HEK293 (cell line): ENCODE measurements at regions not wholly inside any gene's neighbourhood (a gene's known extent, or its start where the extent isn't known, plus 50 kb on each side); places are given as distances from the start of the nearest gene placed in this dataset.

Experiments used
- CTCF ChIA-PET: fragments of 350-600 bp; formaldehyde crosslinking; extraction: SDS; loops from one replicate; lab custom pipeline; 2021; ENCODE audit warnings: antibody characterized with exemption; lab: Yijun Ruan, JAX
- POLR2A ChIA-PET: fragments of 300-600 bp; formaldehyde crosslinking; extraction: SDS; loops from one replicate; lab custom pipeline; 2020; ENCODE audit warnings: antibody characterized with exemption, inconsistent platforms; lab: Yijun Ruan, JAX
- H3K27ac ChIP-seq: fragments of 200-500 bp; sonication (Bioruptor generic); 2 replicates; pipeline ENCODE4 v1.5.1; 2014; ENCODE audit warnings: low read depth, low read length, control low read depth, inconsistent platforms; ENCODE audit errors: extremely low read depth
- H3K36me3 ChIP-seq, 2 experiments: fragments of 200-500 bp in 1 of 2; sonication (Bioruptor generic) in 1 of 2; 1 replicate in 1 of 2; 2 replicates in 1 of 2; pipeline ENCODE4 v1.5.1; 2014 to 2017; ENCODE audit warnings: inconsistent platforms in 2 of 2, low read length in 2 of 2; ENCODE audit not compliant: control insufficient read depth in 2 of 2, insufficient read depth in 1 of 2
- H3K4me1 ChIP-seq: fragments of 200-500 bp; sonication (Bioruptor generic); 2 replicates; pipeline ENCODE4 v1.5.1; 2014; ENCODE audit warnings: mild to moderate bottlenecking, low read length, inconsistent platforms; ENCODE audit not compliant: control insufficient read depth, insufficient read depth
- H3K4me3 ChIP-seq: 2 replicates; pipeline ENCODE4 v1.5.1; 2011; ENCODE audit warnings: low read depth, mild to moderate bottlenecking, control low read depth, low read length, moderate library complexity
- H3K9me3 ChIP-seq: fragments of 200-500 bp; sonication (Bioruptor generic); 2 replicates; pipeline ENCODE4 v1.5.1; 2014; ENCODE audit warnings: low read depth, low read length, inconsistent platforms; ENCODE audit not compliant: control insufficient read depth, insufficient read depth
- REPIN1 ChIP-seq: fragments of 450-650 bp; formaldehyde crosslinking; IDR thresholded peaks from 2 replicates; pipeline ENCODE4 v1.5.1; 2017; ENCODE audit warnings: missing biosample characterization, missing genetic modification characterization, low read depth
- ZBTB20 ChIP-seq: fragments of 450-650 bp; formaldehyde crosslinking; IDR thresholded peaks from 2 replicates; pipeline ENCODE4 v1.5.1; 2016; ENCODE audit warnings: missing biosample characterization, missing genetic modification characterization
- ZBTB21 ChIP-seq: fragments of 450-650 bp; formaldehyde crosslinking; IDR thresholded peaks from 2 replicates; pipeline ENCODE4 v1.5.1; 2017; ENCODE audit warnings: missing biosample characterization, missing genetic modification characterization
- ZNF146 ChIP-seq: fragments of 450-650 bp; formaldehyde crosslinking; IDR thresholded peaks from 2 replicates; pipeline ENCODE4 v1.5.1; 2016; ENCODE audit warnings: missing biosample characterization, missing genetic modification characterization
- ZNF155 ChIP-seq: fragments of 450-650 bp; formaldehyde crosslinking; IDR thresholded peaks from 2 replicates; pipeline ENCODE4 v1.5.1; 2016; ENCODE audit warnings: missing biosample characterization, missing genetic modification characterization
- ZNF501 ChIP-seq: fragments of 450-650 bp; formaldehyde crosslinking; IDR thresholded peaks from 2 replicates; pipeline ENCODE4 v1.5.1; 2016; ENCODE audit warnings: missing biosample characterization, missing genetic modification characterization
- ZNF521 ChIP-seq: fragments of 450-650 bp; formaldehyde crosslinking; IDR thresholded peaks from 2 replicates; pipeline ENCODE4 v1.5.1; 2017; ENCODE audit warnings: missing biosample characterization, mild to moderate bottlenecking, missing genetic modification characterization
- ZNF555 ChIP-seq: fragments of 450-650 bp; formaldehyde crosslinking; conservative IDR thresholded peaks from 2 replicates; pipeline ENCODE4 v1.5.1; 2017; ENCODE audit warnings: missing biosample characterization, mild to moderate bottlenecking, missing genetic modification characterization, inconsistent platforms
- ZNF558 ChIP-seq: fragments of 450-650 bp; formaldehyde crosslinking; IDR thresholded peaks from 2 replicates; pipeline ENCODE4 v1.5.1; 2016; ENCODE audit warnings: missing biosample characterization, missing genetic modification characterization
- ZNF658 ChIP-seq: fragments of 450-650 bp; formaldehyde crosslinking; IDR thresholded peaks from 2 replicates; pipeline ENCODE4; 2016; ENCODE audit warnings: missing biosample characterization, missing genetic modification characterization
- ZNF837 ChIP-seq: fragments of 450-650 bp; formaldehyde crosslinking; IDR thresholded peaks from 2 replicates; pipeline ENCODE4 v1.5.1; 2016; ENCODE audit warnings: missing biosample characterization, missing genetic modification characterization
- TF ChIP-seq, protein P1 (sequence below): fragments of 450-650 bp; formaldehyde crosslinking; IDR thresholded peaks from 2 replicates; pipeline ENCODE4 v1.5.1; 2016; ENCODE audit warnings: missing biosample characterization, missing genetic modification characterization, low read depth
- TF ChIP-seq, protein P2 (sequence below): IDR thresholded peaks from 2 replicates; pipeline ENCODE4 v1.6.1; 2011; ENCODE audit warnings: mild to moderate bottlenecking, low read depth, low read length, borderline replicate concordance
- TF ChIP-seq, protein P3 (sequence below): fragments of 450-650 bp; formaldehyde crosslinking; IDR thresholded peaks from 2 replicates; pipeline ENCODE4 v1.5.1; 2016; ENCODE audit warnings: missing biosample characterization, missing genetic modification characterization
- TF ChIP-seq, protein P4 (sequence below): fragments of 450-650 bp; formaldehyde crosslinking; IDR thresholded peaks from 2 replicates; pipeline ENCODE4 v1.5.1; 2017; ENCODE audit warnings: missing biosample characterization, missing genetic modification characterization
- TF ChIP-seq, protein P5 (sequence below): fragments of 450-650 bp; formaldehyde crosslinking; IDR thresholded peaks from 2 replicates; pipeline ENCODE4 v1.5.1; 2016; ENCODE audit warnings: missing biosample characterization, missing genetic modification characterization

GRCh38 chr18:51251625-51252024 is 54.1 kb upstream of the MEX3C start (continued):
- TF ChIP-seq, protein P1, sequence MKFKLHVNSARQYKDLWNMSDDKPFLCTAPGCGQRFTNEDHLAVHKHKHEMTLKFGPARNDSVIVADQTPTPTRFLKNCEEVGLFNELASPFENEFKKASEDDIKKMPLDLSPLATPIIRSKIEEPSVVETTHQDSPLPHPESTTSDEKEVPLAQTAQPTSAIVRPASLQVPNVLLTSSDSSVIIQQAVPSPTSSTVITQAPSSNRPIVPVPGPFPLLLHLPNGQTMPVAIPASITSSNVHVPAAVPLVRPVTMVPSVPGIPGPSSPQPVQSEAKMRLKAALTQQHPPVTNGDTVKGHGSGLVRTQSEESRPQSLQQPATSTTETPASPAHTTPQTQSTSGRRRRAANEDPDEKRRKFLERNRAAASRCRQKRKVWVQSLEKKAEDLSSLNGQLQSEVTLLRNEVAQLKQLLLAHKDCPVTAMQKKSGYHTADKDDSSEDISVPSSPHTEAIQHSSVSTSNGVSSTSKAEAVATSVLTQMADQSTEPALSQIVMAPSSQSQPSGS (tag by site-specific recombination), result no peak
- no peak for TF ChIP-seq ZNF521
- no peak for TF ChIP-seq ZNF558 (tag by site-specific recombination)

DNA sequence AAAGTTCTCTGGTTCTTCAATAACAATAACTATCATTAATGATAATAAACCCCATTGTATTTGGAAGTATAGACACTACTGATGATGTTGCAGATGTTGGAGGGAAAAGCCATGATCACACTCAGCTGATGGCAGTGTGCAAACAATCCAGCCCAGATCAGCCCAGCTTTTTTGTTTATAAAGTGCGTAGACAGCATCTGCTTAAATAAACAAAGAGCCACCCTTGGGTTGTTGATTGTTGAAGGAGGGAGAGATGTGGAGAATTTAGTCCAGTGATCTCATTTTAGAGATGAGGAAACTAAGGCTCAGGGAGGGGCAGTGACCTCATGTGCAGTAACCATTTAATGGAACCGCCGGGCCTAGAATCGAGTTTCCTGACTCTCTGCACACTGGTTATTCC is 56.0 kb upstream of the MEX3C start:
- ChIA-PET CTCF (interaction anchor here (1.2 kb wide), 1 partner anchor 14 kb away, joined by 4 read pairs; no protein-coding TSS in a partner anchor), POLR2A (no interaction called here)
- Histone ChIP-seq H3K9me3 (no peaks in the 10 kb centered on the region), H3K27ac (no peak overlapping the region), H3K4me3 (no peak overlapping the region), H3K4me1 (0 out of 2 replicates have a peak, but pooled peaks cover 3% of the 10 kb centered on the region), H3K36me3 (no peaks in the 10 kb centered on the region)
- TF ChIP-seq ZNF146 (tag by site-specific recombination), result no peak
- TF ChIP-seq ZBTB21 (tag by site-specific recombination), result no peak
- TF ChIP-seq, protein P2, sequence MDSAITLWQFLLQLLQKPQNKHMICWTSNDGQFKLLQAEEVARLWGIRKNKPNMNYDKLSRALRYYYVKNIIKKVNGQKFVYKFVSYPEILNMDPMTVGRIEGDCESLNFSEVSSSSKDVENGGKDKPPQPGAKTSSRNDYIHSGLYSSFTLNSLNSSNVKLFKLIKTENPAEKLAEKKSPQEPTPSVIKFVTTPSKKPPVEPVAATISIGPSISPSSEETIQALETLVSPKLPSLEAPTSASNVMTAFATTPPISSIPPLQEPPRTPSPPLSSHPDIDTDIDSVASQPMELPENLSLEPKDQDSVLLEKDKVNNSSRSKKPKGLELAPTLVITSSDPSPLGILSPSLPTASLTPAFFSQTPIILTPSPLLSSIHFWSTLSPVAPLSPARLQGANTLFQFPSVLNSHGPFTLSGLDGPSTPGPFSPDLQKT, result no peak
- TF ChIP-seq, protein P3, sequence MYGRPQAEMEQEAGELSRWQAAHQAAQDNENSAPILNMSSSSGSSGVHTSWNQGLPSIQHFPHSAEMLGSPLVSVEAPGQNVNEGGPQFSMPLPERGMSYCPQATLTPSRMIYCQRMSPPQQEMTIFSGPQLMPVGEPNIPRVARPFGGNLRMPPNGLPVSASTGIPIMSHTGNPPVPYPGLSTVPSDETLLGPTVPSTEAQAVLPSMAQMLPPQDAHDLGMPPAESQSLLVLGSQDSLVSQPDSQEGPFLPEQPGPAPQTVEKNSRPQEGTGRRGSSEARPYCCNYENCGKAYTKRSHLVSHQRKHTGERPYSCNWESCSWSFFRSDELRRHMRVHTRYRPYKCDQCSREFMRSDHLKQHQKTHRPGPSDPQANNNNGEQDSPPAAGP, result peak; percentile 91
- TF ChIP-seq ZNF501 (tag by site-specific recombination), result no peak
- no peak for TF ChIP-seq REPIN1 (tag by site-specific recombination)

DNA sequence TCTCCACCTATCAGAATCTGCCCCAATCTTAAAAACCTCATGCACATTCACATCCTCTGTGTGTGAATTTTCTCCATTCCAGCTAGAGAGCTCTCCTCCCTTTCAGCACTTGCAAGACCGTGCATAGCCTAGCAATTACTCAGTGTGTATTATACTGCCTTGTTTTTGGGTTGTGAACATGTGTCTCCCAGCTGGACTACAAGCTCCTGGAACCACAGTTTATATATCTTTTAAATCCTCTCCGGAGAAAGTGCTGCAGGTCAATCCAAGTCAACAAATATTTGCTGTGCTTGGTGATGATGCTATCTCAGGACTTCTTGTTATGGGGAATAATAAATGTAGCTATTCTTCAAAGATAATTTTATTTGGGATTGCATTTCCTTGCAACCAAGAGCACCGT is 58.2 kb upstream of the MEX3C start:
- Histone ChIP-seq H3K4me1 (0 out of 2 replicates have a peak, but pooled peaks cover 3% of the 10 kb centered on the region), H3K27ac (no peak overlapping the region), H3K4me3 (no peak overlapping the region), H3K9me3 (no peaks in the 10 kb centered on the region), H3K36me3 (no peaks in the 10 kb centered on the region)
- CTCF ChIA-PET, result interaction anchor here (0.7 to 2.3 kb wide), 2 partner anchors 22 to 213 kb away, joined by 4 to 6 read pairs; no protein-coding TSS in a partner anchor
- POLR2A ChIA-PET, result no interaction called here
- TF ChIP-seq, protein P4, sequence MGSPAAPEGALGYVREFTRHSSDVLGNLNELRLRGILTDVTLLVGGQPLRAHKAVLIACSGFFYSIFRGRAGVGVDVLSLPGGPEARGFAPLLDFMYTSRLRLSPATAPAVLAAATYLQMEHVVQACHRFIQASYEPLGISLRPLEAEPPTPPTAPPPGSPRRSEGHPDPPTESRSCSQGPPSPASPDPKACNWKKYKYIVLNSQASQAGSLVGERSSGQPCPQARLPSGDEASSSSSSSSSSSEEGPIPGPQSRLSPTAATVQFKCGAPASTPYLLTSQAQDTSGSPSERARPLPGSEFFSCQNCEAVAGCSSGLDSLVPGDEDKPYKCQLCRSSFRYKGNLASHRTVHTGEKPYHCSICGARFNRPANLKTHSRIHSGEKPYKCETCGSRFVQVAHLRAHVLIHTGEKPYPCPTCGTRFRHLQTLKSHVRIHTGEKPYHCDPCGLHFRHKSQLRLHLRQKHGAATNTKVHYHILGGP, result no peak
- no peak for TF ChIP-seq ZNF837 (tag by site-specific recombination)
- no peak for TF ChIP-seq ZNF658 (tag by site-specific recombination)
- no peak for TF ChIP-seq ZNF555 (tag by site-specific recombination)
- TF ChIP-seq ZBTB20 (tag by site-specific recombination), result no peak
- no peak for TF ChIP-seq ZNF155
- TF ChIP-seq, protein P5, sequence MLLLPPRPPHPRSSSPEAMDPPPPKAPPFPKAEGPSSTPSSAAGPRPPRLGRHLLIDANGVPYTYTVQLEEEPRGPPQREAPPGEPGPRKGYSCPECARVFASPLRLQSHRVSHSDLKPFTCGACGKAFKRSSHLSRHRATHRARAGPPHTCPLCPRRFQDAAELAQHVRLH, result no peak
